Coronary artery (tissue), 2 donors: ENCODE measurements at regions not wholly inside any gene's neighbourhood (a gene's known extent, or its start where the extent isn't known, plus 50 kb on each side); places are given as distances from the start of the nearest gene placed in this dataset.

Experiments used
- DNase-seq: peaks from one replicate; pipeline ENCODE4 v3.0.0-alpha.2; 2017; ENCODE audit warnings: low spot score
- H3K27ac ChIP-seq, 2 donors: fragments of 200-600 bp; sonication (generic); one replicate each; pipeline ENCODE4 v1.5.1; 2016 to 2019
- H3K4me3 ChIP-seq: fragments of 200-600 bp; sonication (generic); 2 replicates; pipeline ENCODE4 v1.5.1; 2016; ENCODE audit warnings: mild to moderate bottlenecking, moderate library complexity
- TF ChIP-seq, protein P1 (sequence below): fragments of 200-600 bp; sonication (generic); IDR thresholded peaks from one replicate; pipeline ENCODE4 v1.5.1; 2019; ENCODE audit warnings: antibody characterized with exemption

DNA sequence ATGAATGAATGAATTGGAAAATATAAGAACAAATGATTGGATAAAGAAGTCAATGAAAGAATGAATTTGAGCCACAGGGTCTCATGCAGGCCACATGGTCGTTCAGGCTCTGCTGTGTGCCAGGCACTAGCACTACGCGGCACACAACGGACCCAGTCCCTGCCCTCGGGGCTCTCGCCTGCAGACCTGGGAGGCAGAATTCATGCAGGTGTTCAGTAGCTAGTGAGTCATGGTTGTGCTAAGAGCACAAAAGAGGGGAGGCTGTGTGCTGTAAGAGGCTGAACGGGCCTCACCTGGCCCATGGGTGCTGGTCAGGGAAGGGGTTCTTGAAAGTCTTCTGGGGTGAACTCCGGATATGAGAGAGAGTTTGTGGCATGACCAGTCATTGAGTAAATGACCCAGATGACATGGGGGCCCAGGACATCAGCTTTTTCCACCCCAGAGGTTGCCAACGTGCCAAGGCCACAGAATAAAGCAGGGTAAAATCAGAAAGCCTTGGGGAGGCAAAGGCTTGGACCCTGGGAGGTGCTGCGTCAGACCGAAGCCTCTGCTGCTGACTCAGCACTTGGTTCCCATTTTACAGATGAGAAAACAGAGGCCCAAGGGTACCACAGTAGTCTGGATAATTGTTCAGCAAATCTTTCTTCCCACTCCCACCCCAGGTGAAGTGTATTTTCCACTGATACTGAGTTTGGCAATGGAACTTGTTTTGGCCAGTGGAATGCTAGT, 264.3 kb upstream of the MVB12B start:
- no peak overlapping the region for H3K4me3 ChIP-seq
- no peak overlapping the region for H3K27ac ChIP-seq
- TF ChIP-seq, protein P1, sequence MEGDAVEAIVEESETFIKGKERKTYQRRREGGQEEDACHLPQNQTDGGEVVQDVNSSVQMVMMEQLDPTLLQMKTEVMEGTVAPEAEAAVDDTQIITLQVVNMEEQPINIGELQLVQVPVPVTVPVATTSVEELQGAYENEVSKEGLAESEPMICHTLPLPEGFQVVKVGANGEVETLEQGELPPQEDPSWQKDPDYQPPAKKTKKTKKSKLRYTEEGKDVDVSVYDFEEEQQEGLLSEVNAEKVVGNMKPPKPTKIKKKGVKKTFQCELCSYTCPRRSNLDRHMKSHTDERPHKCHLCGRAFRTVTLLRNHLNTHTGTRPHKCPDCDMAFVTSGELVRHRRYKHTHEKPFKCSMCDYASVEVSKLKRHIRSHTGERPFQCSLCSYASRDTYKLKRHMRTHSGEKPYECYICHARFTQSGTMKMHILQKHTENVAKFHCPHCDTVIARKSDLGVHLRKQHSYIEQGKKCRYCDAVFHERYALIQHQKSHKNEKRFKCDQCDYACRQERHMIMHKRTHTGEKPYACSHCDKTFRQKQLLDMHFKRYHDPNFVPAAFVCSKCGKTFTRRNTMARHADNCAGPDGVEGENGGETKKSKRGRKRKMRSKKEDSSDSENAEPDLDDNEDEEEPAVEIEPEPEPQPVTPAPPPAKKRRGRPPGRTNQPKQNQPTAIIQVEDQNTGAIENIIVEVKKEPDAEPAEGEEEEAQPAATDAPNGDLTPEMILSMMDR: no peak
- no peak for DNase-seq

GRCh38 chr9:126063326-126063725, 263.3 kb upstream of the MVB12B start:
- no peak overlapping the region for H3K27ac ChIP-seq
- DNase-seq: no peak
- no peak overlapping the region for H3K4me3 ChIP-seq
- TF ChIP-seq, protein P1: no peak

- H3K27ac ChIP-seq: no peak overlapping the region
- H3K4me3 ChIP-seq: no peak overlapping the region
- TF ChIP-seq, protein P1: no peak
- DNase-seq: no peak
These were observed 260.5 kb upstream of the MVB12B start for GRCh38 chr9:126066131-126066530.

DNA sequence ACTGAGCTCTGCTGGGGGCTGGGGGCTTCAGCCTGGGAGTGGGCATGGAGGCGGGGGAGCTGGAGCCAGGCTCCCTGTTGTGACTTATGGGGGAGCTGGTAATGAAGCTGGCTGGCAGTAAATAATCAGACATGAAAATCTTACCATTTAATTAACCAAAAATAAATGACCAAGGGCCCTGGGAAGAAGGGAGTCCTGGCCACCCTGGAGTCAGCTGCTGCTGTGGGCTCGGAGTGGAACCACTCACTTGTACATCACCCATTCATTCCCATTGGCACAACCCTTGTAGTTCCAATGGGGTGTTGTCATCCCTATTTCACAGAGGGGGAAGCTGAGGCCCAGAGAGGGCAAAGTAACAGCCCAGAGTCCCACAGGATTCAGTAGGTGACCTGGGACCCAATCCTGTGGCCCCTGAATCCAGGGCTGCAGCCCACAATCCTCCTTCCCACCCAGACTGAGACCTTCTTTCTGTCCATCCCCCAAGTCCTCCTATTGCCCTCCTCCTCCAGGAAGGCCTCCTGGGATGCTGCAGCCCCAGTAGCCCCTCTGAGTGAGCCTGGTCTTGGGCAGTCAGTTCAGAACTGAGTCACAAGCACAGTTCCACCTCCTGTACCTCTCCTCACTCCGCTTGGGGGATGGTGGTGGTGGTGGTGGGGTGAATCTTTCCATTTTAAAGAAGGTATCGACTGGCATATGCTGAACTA, 259.4 kb upstream of the MVB12B start:
- Histone ChIP-seq H3K4me3 (no peak overlapping the region), H3K27ac (no peak overlapping the region)
- no peak for DNase-seq
- TF ChIP-seq, protein P1: no peak

- Histone ChIP-seq H3K27ac (no peak overlapping the region), H3K4me3 (no peak overlapping the region)
- TF ChIP-seq, protein P1: no peak
- DNase-seq: no peak
These were observed 257.9 kb upstream of the MVB12B start for GRCh38 chr9:126068534-126069230.

DNA sequence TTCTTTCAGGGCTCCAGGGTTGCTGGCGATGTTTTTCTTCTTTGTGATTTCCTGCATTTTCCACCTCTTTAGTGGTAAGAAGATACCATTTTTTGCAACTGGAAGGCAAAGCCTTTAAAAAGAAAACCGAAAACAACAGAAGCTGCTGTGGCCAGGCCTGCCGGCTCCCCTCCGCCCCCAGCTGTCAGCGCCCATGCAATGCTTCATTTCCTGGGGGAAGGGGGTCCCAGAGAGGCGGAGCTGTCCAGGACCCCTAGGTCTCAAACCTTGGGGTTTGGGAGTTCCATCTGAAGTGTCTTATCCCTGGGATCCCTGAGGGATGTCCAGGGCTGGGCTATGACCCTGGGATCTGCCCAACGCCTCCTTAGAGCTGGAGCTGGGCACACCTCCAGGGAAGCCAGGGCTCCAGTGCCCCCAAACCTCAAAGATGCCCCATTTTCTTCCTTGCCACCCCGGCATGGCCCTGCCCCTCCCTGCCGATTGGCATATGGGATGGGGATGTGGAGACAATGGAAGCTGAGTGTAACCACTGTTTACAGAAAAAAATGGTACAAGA, 257.2 kb upstream of the MVB12B start:
- no peak for DNase-seq
- TF ChIP-seq, protein P1: no peak
- H3K4me3 ChIP-seq: no peak overlapping the region
- H3K27ac ChIP-seq: no peak overlapping the region
